Astrocyte (in vitro differentiated cells and primary cell): ENCODE measurements at regions not wholly inside any gene's neighbourhood (a gene's known extent, or its start where the extent isn't known, plus 50 kb on each side); places are given as distances from the start of the nearest gene placed in this dataset.

Experiments
- CTCF ChIP-seq: IDR thresholded peaks from 2 replicates; pipeline ENCODE4 v1.5.1; 2011; ENCODE audit warnings: low read depth, mild to moderate bottlenecking, inconsistent platforms, low read length, moderate library complexity; ENCODE audit not compliant: insufficient read depth
- EZH2 ChIP-seq: IDR thresholded peaks from 2 replicates; pipeline ENCODE4 v1.6.1; 2012; ENCODE audit warnings: mild to moderate bottlenecking, low read length, inconsistent platforms; ENCODE audit not compliant: insufficient read depth

GRCh38 chr10:1950803-1951495 lies 213.6 kb upstream of the ADARB2 start:
- TF ChIP-seq CTCF (no peak), EZH2 (no peak)
